SK-N-SH treated with all-trans-retinoic acid at 6 μM for 48 hours (cell line): ENCODE measurements at regions not wholly inside any gene's neighbourhood (a gene's known extent, or its start where the extent isn't known, plus 50 kb on each side); places are given as distances from the start of the nearest gene placed in this dataset.

Experiments
- ATAC-seq: fragments of 200-7000 bp; cut with Tn5 transposase; 3 replicates; pipeline ENCODE4 v1.9.1; 2020; ENCODE audit warnings: mild to moderate bottlenecking, moderate library complexity
- ARNTL ChIP-seq: fragments of 450-650 bp; formaldehyde crosslinking; IDR thresholded peaks from 2 replicates; pipeline ENCODE4 v1.5.0; 2020; ENCODE audit warnings: low read depth, mild to moderate bottlenecking, moderate library complexity, borderline replicate concordance
- CREB5 ChIP-seq: fragments of 250-450 bp; sonication (Bioruptor Pico); IDR thresholded peaks from 2 replicates; pipeline ENCODE4 v1.5.1; 2020; ENCODE audit warnings: low read depth, mild to moderate bottlenecking, moderate library complexity
- CSDC2 ChIP-seq: fragments of 250-450 bp; sonication (Bioruptor Pico); IDR thresholded peaks from 2 replicates; pipeline ENCODE4 v1.5.0; 2020; ENCODE audit warnings: mild to moderate bottlenecking, moderate library complexity
- ISL1 ChIP-seq: fragments of 250-450 bp; sonication (Bioruptor Pico); IDR thresholded peaks from 2 replicates; pipeline ENCODE4 v2.1.2; 2022; ENCODE audit warnings: mild to moderate bottlenecking, moderate library complexity
- OSR1 ChIP-seq: fragments of 250-450 bp; sonication (Bioruptor Pico); IDR thresholded peaks from 2 replicates; pipeline ENCODE4 v1.8.0; 2022; ENCODE audit warnings: moderate library complexity, mild to moderate bottlenecking, inconsistent platforms
- PATZ1 ChIP-seq: fragments of 250-450 bp; sonication (Bioruptor Pico); IDR thresholded peaks from 2 replicates; pipeline ENCODE4 v1.8.0; 2020; ENCODE audit warnings: mild to moderate bottlenecking, moderate library complexity, borderline replicate concordance
- POU6F1 ChIP-seq: fragments of 250-450 bp; sonication (Bioruptor Pico); IDR thresholded peaks from 2 replicates; pipeline ENCODE4 v1.8.0; 2021; ENCODE audit warnings: low read depth, mild to moderate bottlenecking, moderate library complexity, borderline replicate concordance
- PPARA ChIP-seq: fragments of 250-450 bp; sonication (Bioruptor Pico); IDR thresholded peaks from 2 replicates; pipeline ENCODE4 v1.5.0; 2020; ENCODE audit warnings: mild to moderate bottlenecking, borderline replicate concordance
- SNAI2 ChIP-seq: fragments of 250-450 bp; sonication (Bioruptor Pico); IDR thresholded peaks from 2 replicates; pipeline ENCODE4 v1.5.0; 2020; ENCODE audit warnings: mild to moderate bottlenecking, moderate library complexity
- ZFP30 ChIP-seq: fragments of 450-650 bp; formaldehyde crosslinking; IDR thresholded peaks from 2 replicates; pipeline ENCODE4 v1.5.0; 2022; ENCODE audit warnings: mild to moderate bottlenecking, moderate library complexity
- ZNF565 ChIP-seq: fragments of 450-650 bp; formaldehyde crosslinking; conservative IDR thresholded peaks from 2 replicates; pipeline ENCODE4 v1.5.0; 2020; ENCODE audit warnings: low read depth, mild to moderate bottlenecking, moderate library complexity
- ZNF70 ChIP-seq: fragments of 450-650 bp; formaldehyde crosslinking; IDR thresholded peaks from 2 replicates; pipeline ENCODE4 v1.5.0; 2020; ENCODE audit warnings: mild to moderate bottlenecking, moderate library complexity
- ZNF8 ChIP-seq: fragments of 450-650 bp; formaldehyde crosslinking; IDR thresholded peaks from 2 replicates; pipeline ENCODE4 v1.5.0; 2020; ENCODE audit warnings: mild to moderate bottlenecking, moderate library complexity
- TF ChIP-seq, protein P1 (sequence below): fragments of 250-450 bp; sonication (Bioruptor Pico); IDR thresholded peaks from 2 replicates; pipeline ENCODE4 v1.5.0; 2020; ENCODE audit warnings: mild to moderate bottlenecking, moderate library complexity

DNA sequence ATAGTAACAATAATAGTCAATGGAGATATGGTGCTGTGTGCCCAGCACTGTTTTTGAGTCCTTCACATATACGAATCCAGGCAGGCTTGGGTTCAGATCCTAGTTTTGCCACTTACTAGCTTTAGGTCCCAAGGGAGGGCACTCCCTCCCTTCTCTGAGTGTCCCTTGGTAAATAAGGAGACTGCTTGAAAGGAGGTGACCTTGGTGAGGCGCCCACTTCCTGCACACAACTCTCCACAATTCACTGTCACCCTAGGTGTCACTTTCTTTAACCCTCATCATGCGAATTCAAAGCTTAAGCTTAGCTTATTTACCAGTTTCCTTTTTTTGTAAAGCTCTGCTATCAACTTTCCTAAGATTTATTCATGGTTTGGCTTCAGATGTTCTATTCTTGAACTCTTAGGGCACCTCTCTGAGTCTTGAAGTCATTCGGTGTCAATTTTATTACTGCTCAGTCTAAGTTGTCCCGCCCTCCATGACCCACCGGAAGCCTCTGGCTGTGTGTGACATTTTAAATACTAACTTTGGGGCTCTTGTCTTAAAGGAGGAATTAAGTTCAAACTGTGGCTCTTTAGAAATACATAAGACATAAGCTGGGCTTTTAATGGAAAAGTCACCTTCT is 170.7 kb upstream of the ZNF618 start:
- no peak for ATAC-seq

GRCh38 chr9:113705928-113706519 is 170.1 kb upstream of the ZNF618 start:
- TF ChIP-seq PPARA (CRISPR knock-in tag): no peak
- no peak for TF ChIP-seq POU6F1 (CRISPR knock-in tag)
- TF ChIP-seq, protein P1, sequence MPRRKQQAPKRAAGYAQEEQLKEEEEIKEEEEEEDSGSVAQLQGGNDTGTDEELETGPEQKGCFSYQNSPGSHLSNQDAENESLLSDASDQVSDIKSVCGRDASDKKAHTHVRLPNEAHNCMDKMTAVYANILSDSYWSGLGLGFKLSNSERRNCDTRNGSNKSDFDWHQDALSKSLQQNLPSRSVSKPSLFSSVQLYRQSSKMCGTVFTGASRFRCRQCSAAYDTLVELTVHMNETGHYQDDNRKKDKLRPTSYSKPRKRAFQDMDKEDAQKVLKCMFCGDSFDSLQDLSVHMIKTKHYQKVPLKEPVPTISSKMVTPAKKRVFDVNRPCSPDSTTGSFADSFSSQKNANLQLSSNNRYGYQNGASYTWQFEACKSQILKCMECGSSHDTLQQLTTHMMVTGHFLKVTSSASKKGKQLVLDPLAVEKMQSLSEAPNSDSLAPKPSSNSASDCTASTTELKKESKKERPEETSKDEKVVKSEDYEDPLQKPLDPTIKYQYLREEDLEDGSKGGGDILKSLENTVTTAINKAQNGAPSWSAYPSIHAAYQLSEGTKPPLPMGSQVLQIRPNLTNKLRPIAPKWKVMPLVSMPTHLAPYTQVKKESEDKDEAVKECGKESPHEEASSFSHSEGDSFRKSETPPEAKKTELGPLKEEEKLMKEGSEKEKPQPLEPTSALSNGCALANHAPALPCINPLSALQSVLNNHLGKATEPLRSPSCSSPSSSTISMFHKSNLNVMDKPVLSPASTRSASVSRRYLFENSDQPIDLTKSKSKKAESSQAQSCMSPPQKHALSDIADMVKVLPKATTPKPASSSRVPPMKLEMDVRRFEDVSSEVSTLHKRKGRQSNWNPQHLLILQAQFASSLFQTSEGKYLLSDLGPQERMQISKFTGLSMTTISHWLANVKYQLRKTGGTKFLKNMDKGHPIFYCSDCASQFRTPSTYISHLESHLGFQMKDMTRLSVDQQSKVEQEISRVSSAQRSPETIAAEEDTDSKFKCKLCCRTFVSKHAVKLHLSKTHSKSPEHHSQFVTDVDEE (CRISPR knock-in tag): no peak
- TF ChIP-seq ZNF565: no peak
- TF ChIP-seq, all 23 proteins: peak for 0
- ATAC-seq: no peak

More for the DNA sequence above, 170.7 kb upstream of the ZNF618 start:
- TF ChIP-seq ZNF8 (CRISPR knock-in tag) (no peak), SNAI2 (CRISPR knock-in tag) (no peak), POU6F1 (CRISPR knock-in tag) (no peak), ISL1 (no peak), OSR1 (CRISPR knock-in tag) (no peak), CSDC2 (CRISPR knock-in tag) (no peak), ZNF70 (CRISPR knock-in tag) (no peak), PATZ1 (CRISPR knock-in tag) (no peak), CREB5 (CRISPR knock-in tag) (no peak), ARNTL (no peak), PPARA (CRISPR knock-in tag) (no peak)

DNA sequence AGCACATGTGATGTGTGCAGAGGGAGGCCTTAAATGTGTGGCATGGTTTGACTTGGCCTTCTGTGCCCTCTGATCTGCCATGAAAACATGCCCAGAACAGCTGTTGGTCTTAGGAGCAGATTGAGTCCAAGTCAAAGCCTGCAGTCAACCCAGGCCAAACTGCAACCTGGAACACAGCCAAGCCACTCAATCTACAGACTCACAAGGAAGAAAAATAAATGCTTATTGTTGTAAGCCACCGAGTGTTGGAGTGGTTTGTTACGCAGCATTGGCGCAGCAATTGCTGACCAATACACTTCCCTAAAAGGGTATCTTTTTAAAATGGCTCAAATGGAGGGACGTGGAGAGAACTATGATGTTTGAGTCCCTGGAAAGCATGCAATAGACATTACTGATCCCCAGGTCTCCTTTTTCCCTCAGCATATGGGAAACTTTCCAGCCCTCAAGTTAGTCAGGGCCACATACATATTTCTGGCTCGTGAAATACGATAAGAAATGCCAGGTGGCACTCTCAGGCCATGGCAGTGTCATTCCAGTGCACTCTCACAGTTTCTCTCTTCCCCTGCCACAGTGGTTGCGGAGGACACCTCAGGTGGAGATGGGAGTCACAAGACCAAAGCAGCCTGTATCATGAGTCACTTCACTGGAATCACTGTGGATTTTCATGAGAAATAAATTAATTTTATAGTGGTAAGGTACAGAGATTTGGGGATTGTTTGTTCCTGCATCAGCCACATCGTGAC is 168.0 kb upstream of the ZNF618 start:
- TF ChIP-seq CREB5 (CRISPR knock-in tag) (no peak), ZFP30 (no peak), ZNF70 (CRISPR knock-in tag) (no peak)
- TF ChIP-seq, all 23 proteins: peak for 0
- no peak for ATAC-seq
